Peyer's patch (tissue), 4 donors: ENCODE measurements at regions not wholly inside any gene's neighbourhood (a gene's known extent, or its start where the extent isn't known, plus 50 kb on each side); places are given as distances from the start of the nearest gene placed in this dataset.

Source experiments
- CTCF ChIP-seq, 6 experiments: fragments of 450-650 bp in 4 of 6; fragments of 200-600 bp in 2 of 6; sonication (generic) in 1 of 6; IDR thresholded peaks; one replicate each; pipeline ENCODE4 v1.5.1; 2017 to 2019; ENCODE audit warnings: antibody characterized with exemption in 6 of 6, mild to moderate bottlenecking in 3 of 6, moderate library complexity in 1 of 6
- POLR2A ChIP-seq, 2 donors: fragments of 450-650 bp; IDR thresholded peaks; one replicate each; pipeline ENCODE4 v1.5.1; 2017; ENCODE audit warnings: antibody characterized with exemption in 2 of 2, mild to moderate bottlenecking in 2 of 2, moderate library complexity in 2 of 2

GRCh38 chr7:89934101-89934500 is 220.2 kb upstream of the STEAP1 start:
- no peak for TF ChIP-seq CTCF (IDR thresholded peaks at IDR 0.05)
- no peak for TF ChIP-seq POLR2A (IDR thresholded peaks at IDR 0.05)
